Neuronal stem cell (in vitro differentiated cells): ENCODE measurements at regions not wholly inside any gene's neighbourhood (a gene's known extent, or its start where the extent isn't known, plus 50 kb on each side); places are given as distances from the start of the nearest gene placed in this dataset.
"Not testable (repeated sequence)": the region's sequence is repeated elsewhere in the genome, so short reads cannot be mapped to it uniquely, and the experiment has no call there.

Source experiments
- DNase-seq: peaks from one replicate; pipeline ENCODE4 v3.0.0-alpha.2; 2013; ENCODE audit warnings: low spot score
- H2AFZ ChIP-seq: one replicate; pipeline ENCODE4 v1.6.1; 2013; ENCODE audit warnings: mild to moderate bottlenecking, low read length, inconsistent platforms
- H2AK5ac ChIP-seq: 2 replicates; pipeline ENCODE4 v1.6.1; 2013; ENCODE audit warnings: low read depth, mild to moderate bottlenecking, inconsistent platforms, low read length, moderate library complexity, mixed read lengths
- H2BK120ac ChIP-seq: 2 replicates; pipeline ENCODE4 v1.6.1; 2013; ENCODE audit warnings: low read depth, mild to moderate bottlenecking, inconsistent platforms, low read length, moderate library complexity, mixed read lengths
- H2BK12ac ChIP-seq: one replicate; pipeline ENCODE4 v1.6.1; 2013; ENCODE audit warnings: low read length, inconsistent platforms
- H2BK15ac ChIP-seq: 2 replicates; pipeline ENCODE4 v1.6.1; 2013; ENCODE audit warnings: mild to moderate bottlenecking, low read length, inconsistent platforms, mixed read lengths
- H2BK5ac ChIP-seq: one replicate; pipeline ENCODE4 v1.6.1; 2013; ENCODE audit warnings: inconsistent platforms, mild to moderate bottlenecking, low read length, moderate library complexity
- H3K14ac ChIP-seq: one replicate; pipeline ENCODE4 v1.6.1; 2013; ENCODE audit warnings: low read length, inconsistent platforms
- H3K18ac ChIP-seq: 2 replicates; pipeline ENCODE4 v1.6.1; 2013; ENCODE audit warnings: low read length, inconsistent platforms
- H3K23ac ChIP-seq: 2 replicates; pipeline ENCODE4 v1.6.1; 2013; ENCODE audit warnings: low read depth, mild to moderate bottlenecking, mixed read lengths, low read length, inconsistent platforms; ENCODE audit not compliant: poor library complexity
- H3K27ac ChIP-seq: replicated peaks from 3 replicates; pipeline ENCODE4 v1.5.1; 2013; ENCODE audit warnings: low read length, inconsistent platforms
- H3K27me3 ChIP-seq, 3 experiments: 2 replicates each; pipeline ENCODE4 v1.6.1; 2013; ENCODE audit warnings: low read length in 3 of 3, mild to moderate bottlenecking in 2 of 3, inconsistent platforms in 1 of 3, low read depth in 1 of 3, mixed read lengths in 1 of 3, moderate library complexity in 1 of 3; ENCODE audit not compliant: control insufficient read depth in 3 of 3, insufficient read depth in 3 of 3
- H3K36me3 ChIP-seq, 2 donors: replicated peaks in 1 of 2; 2 replicates each; pipeline ENCODE4 v1.6.1; 2013; ENCODE audit warnings: low read length in 2 of 2; ENCODE audit not compliant: control insufficient read depth in 2 of 2, insufficient read depth in 2 of 2
- H3K4ac ChIP-seq: 2 replicates; pipeline ENCODE4 v1.6.1; 2013; ENCODE audit warnings: inconsistent platforms, mild to moderate bottlenecking, low read length, moderate library complexity
- H3K4me1 ChIP-seq, 2 donors: 1 replicate in 1 of 2; 2 replicates in 1 of 2; pipeline ENCODE4 v1.6.1; 2013; ENCODE audit warnings: low read length in 2 of 2, low read depth in 1 of 2; ENCODE audit not compliant: control insufficient read depth in 2 of 2, insufficient read depth in 1 of 2
- H3K4me2 ChIP-seq: one replicate; pipeline ENCODE4 v1.6.1; 2013; ENCODE audit warnings: mild to moderate bottlenecking, low read length, inconsistent platforms; ENCODE audit not compliant: insufficient read depth, poor library complexity, severe bottlenecking
- H3K4me3 ChIP-seq, 2 donors: 2 replicates each; pipeline ENCODE4 v1.5.1; 2013; ENCODE audit warnings: low read length in 2 of 2, mild to moderate bottlenecking in 2 of 2, inconsistent platforms in 1 of 2, moderate library complexity in 1 of 2
- H3K79me1 ChIP-seq: one replicate; pipeline ENCODE4 v1.6.1; 2013; ENCODE audit warnings: low read depth, mild to moderate bottlenecking, inconsistent platforms, low read length, moderate library complexity
- H3K9ac ChIP-seq: one replicate; pipeline ENCODE4 v1.6.1; 2013; ENCODE audit warnings: mild to moderate bottlenecking, low read depth, low read length, inconsistent platforms; ENCODE audit not compliant: poor library complexity
- H3K9me3 ChIP-seq, 2 donors: replicated peaks in 1 of 2; 2 replicates each; pipeline versions ENCODE3 to v1.6.1; 2013; ENCODE audit warnings: low read length in 2 of 2, mild to moderate bottlenecking in 2 of 2, inconsistent platforms in 1 of 2, low read depth in 1 of 2, mixed read lengths in 1 of 2, moderate library complexity in 1 of 2; ENCODE audit not compliant: control insufficient read depth in 2 of 2, insufficient read depth in 1 of 2
- H4K8ac ChIP-seq: one replicate; pipeline ENCODE4 v1.6.1; 2013; ENCODE audit warnings: low read depth, mild to moderate bottlenecking, inconsistent platforms, low read length, moderate library complexity
- H4K91ac ChIP-seq: one replicate; pipeline ENCODE4 v1.6.1; 2013; ENCODE audit warnings: low read length, low read depth, mild to moderate bottlenecking, inconsistent platforms; ENCODE audit not compliant: poor library complexity
- WGBS, 2 donors: extraction: QIAGEN DNeasy Blood & Tissue Kit; methylation state at CpG; one replicate each; pipeline ENCODE4 v1.1.7; 2013; ENCODE audit warnings: missing lambda C conversion rate in 2 of 2, mixed read lengths in 1 of 2; ENCODE audit not compliant: insufficient read length in 2 of 2, insufficient replicate concordance in 1 of 2; ENCODE audit errors: extremely low coverage in 2 of 2; 5-methylcytosine and 5-hydroxymethylcytosine counted together

DNA sequence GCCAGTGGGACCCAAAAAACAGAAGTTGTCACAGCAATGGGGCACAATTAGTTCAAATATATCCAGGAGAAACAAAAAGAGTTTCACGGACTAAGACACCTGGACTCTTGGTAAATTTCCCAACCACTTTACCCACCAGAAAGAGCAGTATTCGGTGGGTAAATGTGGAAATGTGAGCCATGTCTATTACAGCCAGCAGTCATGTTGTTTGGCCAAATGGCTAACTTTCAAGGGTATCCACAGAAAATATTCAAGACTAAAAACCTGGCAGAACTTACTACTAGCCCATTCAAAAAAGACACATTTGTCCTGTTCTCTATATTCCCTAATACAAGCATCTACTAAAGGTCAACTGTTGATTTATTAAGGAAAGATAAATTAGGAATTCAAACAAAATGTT is 1296.0 kb upstream of the NXPH2 start:
- no CpG with 5 or more reads among the region's 2 CpGs for WGBS, 2 donors
- Histone ChIP-seq H3K27me3 (no peaks in the 10 kb centered on the region), H3K14ac (no peak overlapping the region), H2BK120ac (no peak overlapping the region), H4K91ac (no peak overlapping the region), H2BK12ac (no peak overlapping the region), H3K4me2 (no peak overlapping the region), H2AFZ (no peak overlapping the region), H2AK5ac (no peak overlapping the region), H3K23ac (no peak overlapping the region), H3K4me1 (no peaks in the 10 kb centered on the region), H3K27ac (no peak overlapping the region), H3K18ac (no peak overlapping the region), H3K36me3 (no peaks in the 10 kb centered on the region), H2BK5ac (no peak overlapping the region), H3K4ac (no peak overlapping the region), H3K4me3 (no peak overlapping the region), H3K9me3 (no peaks in the 10 kb centered on the region), H4K8ac (no peak overlapping the region), H2BK15ac (no peak overlapping the region), H3K9ac (no peak overlapping the region), H3K79me1 (no peaks in the 10 kb centered on the region)
- DNase-seq, result no peak

GRCh38 chr2:140073763-140074162 is 1293.6 kb upstream of the NXPH2 start:
- not testable (repeated sequence) for H4K8ac ChIP-seq
- WGBS, 2 donors, result no CpG with 5 or more reads among the region's 30 CpGs

DNA sequence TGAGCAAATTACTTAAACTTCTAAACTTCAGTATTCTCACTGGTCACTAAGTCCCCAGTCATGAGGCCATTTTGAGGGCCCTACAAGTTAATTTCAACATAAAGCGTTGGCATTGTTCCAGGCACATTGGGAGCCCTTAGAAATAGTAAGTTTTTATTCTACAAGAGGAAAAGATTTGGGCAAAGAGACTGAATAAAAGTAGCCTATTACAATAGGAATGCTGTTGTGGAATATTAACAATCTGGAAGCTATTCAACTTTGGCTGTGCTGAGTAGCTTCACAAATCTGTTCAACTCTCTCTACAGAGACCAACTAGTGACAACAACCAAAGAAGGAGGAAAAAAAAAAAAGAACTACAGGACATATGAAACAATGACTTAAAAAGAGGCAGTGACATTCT is 1287.5 kb upstream of the NXPH2 start:
- no CpG with 5 or more reads among the region's 1 CpG for WGBS, 2 donors
- Histone ChIP-seq H3K18ac (no peak overlapping the region), H3K36me3 (no peaks in the 10 kb centered on the region), H3K4ac (no peak overlapping the region), H2AFZ (no peak overlapping the region), H4K8ac (no peak overlapping the region), H3K27ac (no peak overlapping the region), H2BK12ac (no peak overlapping the region), H2AK5ac (no peak overlapping the region), H2BK5ac (no peak overlapping the region), H3K23ac (no peak overlapping the region), H3K4me2 (no peak overlapping the region), H3K9me3 (no peaks in the 10 kb centered on the region), H2BK15ac (no peak overlapping the region), H3K4me1 (peaks cover 0 to 4% of the 10 kb centered on the region in 2 donors), H3K4me3 (no peak overlapping the region), H3K79me1 (no peaks in the 10 kb centered on the region), H4K91ac (no peak overlapping the region), H2BK120ac (no peak overlapping the region), H3K9ac (no peak overlapping the region), H3K27me3 (no peaks in the 10 kb centered on the region), H3K14ac (no peak overlapping the region)
- DNase-seq, result no peak

More at GRCh38 chr2:140073763-140074162, 1293.6 kb upstream of the NXPH2 start:
- H2BK15ac ChIP-seq, DNase-seq, H3K4me2 ChIP-seq, H3K27me3 ChIP-seq, H4K91ac ChIP-seq, H3K4me3 ChIP-seq, H3K9ac ChIP-seq, H3K23ac ChIP-seq, H3K9me3 ChIP-seq, H3K4ac ChIP-seq, H2AK5ac ChIP-seq, H3K36me3 ChIP-seq, H3K14ac ChIP-seq, H3K4me1 ChIP-seq, H3K79me1 ChIP-seq, H3K27ac ChIP-seq, H2AFZ ChIP-seq, H3K18ac ChIP-seq, H2BK120ac ChIP-seq, H2BK12ac ChIP-seq, H2BK5ac ChIP-seq: not testable (repeated sequence)

- Histone ChIP-seq H2AFZ (no peak overlapping the region), H2BK12ac (no peak overlapping the region), H3K27ac (no peak overlapping the region), H3K36me3 (no peaks in the 10 kb centered on the region), H4K91ac (no peak overlapping the region), H3K4ac (no peak overlapping the region), H2BK120ac (no peak overlapping the region), H3K4me3 (no peak overlapping the region), H3K18ac (no peak overlapping the region), H3K9me3 (no peaks in the 10 kb centered on the region), H3K14ac (no peak overlapping the region), H2AK5ac (no peak overlapping the region), H4K8ac (no peak overlapping the region), H3K27me3 (no peaks in the 10 kb centered on the region), H3K9ac (no peak overlapping the region), H3K23ac (no peak overlapping the region), H3K4me2 (no peak overlapping the region), H2BK15ac (no peak overlapping the region), H3K79me1 (no peaks in the 10 kb centered on the region), H2BK5ac (no peak overlapping the region), H3K4me1 (peaks cover 0 to 4% of the 10 kb centered on the region in 2 donors)
- DNase-seq, result no peak
- no CpG with 5 or more reads among the region's 1 CpG for WGBS, 2 donors
Measured at GRCh38 chr2:140064243-140064642, 1284.1 kb upstream of the NXPH2 start.
